ENCODE measurements at regions not wholly inside any gene's neighbourhood (a gene's known extent, or its start where the extent isn't known, plus 50 kb on each side); places are given as distances from the start of the nearest gene placed in this dataset.
A peak's percentile ranks its signal among the peaks of the same experiment; 100 is the strongest.

GRCh38 chr10:4656576-4657194, 169.3 kb upstream of the AKR1E2 start:
- POLR2A ChIA-PET (ENCODE audit: low non-redundant PET) = interaction anchor here (0.5 kb wide), 1 partner anchor 110 kb away, joined by 3 read pairs; no protein-coding TSS in a partner anchor
- CTCF ChIA-PET = interaction anchor here (0.6 to 0.8 kb wide), 13 partner anchors 26 to 903 kb away, joined by 3 to 5 read pairs (median 3); partner anchors contain the start of gene KLF6
- peak; percentile 36 for DNase-seq (ENCODE audit: low spot score)
- no peak overlapping the region for H3K27ac ChIP-seq
- TF ChIP-seq CTCF (conservative IDR thresholded peaks at IDR 0.05; ENCODE audit: low read depth) = peak; percentile 84

GRCh38 chr10:4655879-4656278, 170.1 kb upstream of the AKR1E2 start:
- TF ChIP-seq CTCF (conservative IDR thresholded peaks at IDR 0.05; ENCODE audit: low read depth) = no peak
- no peak for DNase-seq (ENCODE audit: low spot score)
- H3K27ac ChIP-seq = no peak overlapping the region
- CTCF ChIA-PET = no interaction called here
- POLR2A ChIA-PET (ENCODE audit: low non-redundant PET) = no interaction called here

GRCh38 chr10:4655406-4655805, 170.6 kb upstream of the AKR1E2 start:
- DNase-seq (ENCODE audit: low spot score) = no peak
- TF ChIP-seq CTCF (conservative IDR thresholded peaks at IDR 0.05; ENCODE audit: low read depth) = no peak
- POLR2A ChIA-PET (ENCODE audit: low non-redundant PET) = no interaction called here
- CTCF ChIA-PET = interaction anchor here (0.6 kb wide), 1 partner anchor 424 kb away, joined by 3 read pairs; no protein-coding TSS in a partner anchor
- H3K27ac ChIP-seq = peak overlapping the region; percentile 69

GRCh38 chr10:4654496-4654895, 171.5 kb upstream of the AKR1E2 start:
- TF ChIP-seq CTCF (conservative IDR thresholded peaks at IDR 0.05; ENCODE audit: low read depth) = no peak
- ChIA-PET CTCF (no interaction called here), POLR2A (ENCODE audit: low non-redundant PET) (no interaction called here)
- no peak overlapping the region for H3K27ac ChIP-seq
- DNase-seq (ENCODE audit: low spot score) = no peak

- no peak overlapping the region for H3K27ac ChIP-seq
- TF ChIP-seq CTCF (conservative IDR thresholded peaks at IDR 0.05; ENCODE audit: low read depth) = no peak
- POLR2A ChIA-PET (ENCODE audit: low non-redundant PET) = no interaction called here
- CTCF ChIA-PET = no interaction called here
- DNase-seq (ENCODE audit: low spot score) = no peak
Observed at GRCh38 chr10:4653160-4653559, 172.8 kb upstream of the AKR1E2 start.

- no peak for DNase-seq (ENCODE audit: low spot score)
- ChIA-PET POLR2A (ENCODE audit: low non-redundant PET) (no interaction called here), CTCF (no interaction called here)
- no peak for TF ChIP-seq CTCF (conservative IDR thresholded peaks at IDR 0.05; ENCODE audit: low read depth)
- H3K27ac ChIP-seq = no peak overlapping the region
Observed at GRCh38 chr10:4652111-4653010, 173.6 kb upstream of the AKR1E2 start.

All from RWPE1 (cell line).